ENCODE measurements at regions not wholly inside any gene's neighbourhood (a gene's known extent, or its start where the extent isn't known, plus 50 kb on each side); places are given as distances from the start of the nearest gene placed in this dataset.

GRCh38 chr5:24232041-24232440 lies 412.7 kb downstream of the CDH10 start:
- ChIA-PET CTCF (ENCODE audit: low intra/inter-chr PET ratio, low total read pairs) (no interaction called here), POLR2A (no interaction called here)
- FAIRE-seq (no peak), DNase-seq (ENCODE audit: low spot score) (no peak), ATAC-seq (no peak; the same call in 2 of the 3 replicates)
- H3K4me1 ChIP-seq (ENCODE audit: insufficient read depth, low read length): peaks cover 6% of the 10 kb centered on the region; the same call in 1 of the 2 replicates
- H3K79me2 ChIP-seq (ENCODE audit: insufficient read depth, low read length): no peaks in the 10 kb centered on the region
- H3K4me3 ChIP-seq (replicated peaks in 1 of 3; ENCODE audit: insufficient read depth in 1 of 3, low read depth in 2 of 3, low read length in 3 of 3): no peak overlapping the region
- BruUV-seq (replicated peaks): no TSS peak
- H2AFZ ChIP-seq (ENCODE audit: low read length): no peak overlapping the region
- H3K9me3 ChIP-seq (ENCODE audit: low read length): peaks cover 8% of the 10 kb centered on the region
- 0% methylated on average over 1 of the region's 1 CpG for WGBS (ENCODE audit: low lambda C conversion rate)
- H4K20me1 ChIP-seq (ENCODE audit: insufficient read depth, low read length): no peaks in the 10 kb centered on the region
- H3K27me3 ChIP-seq (ENCODE audit: control insufficient read depth in 1 of 2, insufficient read depth in 2 of 2, low read length in 2 of 2): no peaks in the 10 kb centered on the region
- no peak overlapping the region for H3K9ac ChIP-seq (ENCODE audit: insufficient read depth, low read depth, low read length)
- no peak overlapping the region for H3K4me2 ChIP-seq (ENCODE audit: low read depth, low read length)
- intact Hi-C loops (cut with micrococcal nuclease; ENCODE audit: unreplicated experiment): loop anchor here (5.0 kb wide), 1 partner anchor 410 kb away; the partner anchor contains the start of gene CDH10
- in situ Hi-C loops (cut with HindIII; ENCODE audit: extremely low pct_ligation_motif_present, low pct_unique_long_range_greater_than_20kb): no loop called here
- no peak overlapping the region for H3K27ac ChIP-seq (ENCODE audit: extremely low read length, insufficient read depth, low read length)
- H3K36me3 ChIP-seq (replicated peaks in 1 of 2; ENCODE audit: control insufficient read depth in 1 of 2, insufficient read depth in 2 of 2, low read length in 2 of 2): no peaks in the 10 kb centered on the region
- no peak for TF ChIP-seq CEBPB (IDR thresholded peaks at IDR 0.05; ENCODE audit: borderline replicate concordance, low read depth, low read length)
- TF ChIP-seq ZBTB33 (CRISPR knock-in tag; IDR thresholded peaks at IDR 0.05): no peak
- TF ChIP-seq STAG1 (CRISPR knock-in tag; IDR thresholded peaks at IDR 0.05): no peak
- TF ChIP-seq MAF1 (CRISPR knock-in tag; IDR thresholded peaks at IDR 0.05; ENCODE audit: borderline replicate concordance): no peak
- no peak for TF ChIP-seq DPF2 (CRISPR knock-in tag; IDR thresholded peaks at IDR 0.05; ENCODE audit: borderline replicate concordance, low read depth)
- no peak for TF ChIP-seq RNF2 (conservative IDR thresholded peaks at IDR 0.05; ENCODE audit: low read depth)
- no peak for TF ChIP-seq LBX2 (CRISPR knock-in tag; IDR thresholded peaks at IDR 0.05; ENCODE audit: borderline replicate concordance)
- no peak for TF ChIP-seq POLR2AphosphoS2 (IDR thresholded peaks at IDR 0.05; ENCODE audit: low read depth, low read length)
- TF ChIP-seq IRF1 (CRISPR knock-in tag; IDR thresholded peaks at IDR 0.05; ENCODE audit: low read depth): no peak
- TF ChIP-seq ZEB1 (IDR thresholded peaks at IDR 0.05; ENCODE audit: insufficient replicate concordance, low read depth): no peak
- no peak for TF ChIP-seq ZBTB44 (CRISPR knock-in tag; IDR thresholded peaks at IDR 0.05)
- TF ChIP-seq ARID5B (CRISPR knock-in tag; IDR thresholded peaks at IDR 0.05): no peak
- TF ChIP-seq ZNF878 (CRISPR knock-in tag; IDR thresholded peaks at IDR 0.05): no peak
- no peak for TF ChIP-seq SMARCC2 (IDR thresholded peaks at IDR 0.05)
- TF ChIP-seq ZNF674 (CRISPR knock-in tag; IDR thresholded peaks at IDR 0.05; ENCODE audit: low read depth): no peak

All from HepG2 (cell line).